Mucosa of rectum (tissue), 2 donors: ENCODE measurements at regions not wholly inside any gene's neighbourhood (a gene's known extent, or its start where the extent isn't known, plus 50 kb on each side); places are given as distances from the start of the nearest gene placed in this dataset.

ENCODE experiments used
- H3K27ac ChIP-seq, 2 donors: one replicate each; pipeline ENCODE4 v1.7.0; 2013; ENCODE audit warnings: inconsistent platforms in 2 of 2, low read depth in 2 of 2, low read length in 2 of 2
- H3K27me3 ChIP-seq, 2 donors: one replicate each; pipeline ENCODE4 v1.7.0; 2013; ENCODE audit warnings: low read length in 2 of 2; ENCODE audit not compliant: control insufficient read depth in 2 of 2, insufficient read depth in 2 of 2
- H3K36me3 ChIP-seq, 2 donors: one replicate each; pipeline ENCODE4 v1.7.0; 2013; ENCODE audit warnings: low read length in 2 of 2; ENCODE audit not compliant: control insufficient read depth in 2 of 2, insufficient read depth in 2 of 2
- H3K4me1 ChIP-seq, 2 donors: one replicate each; pipeline ENCODE4 v1.7.0; 2013; ENCODE audit warnings: low read length in 2 of 2, mild to moderate bottlenecking in 1 of 2; ENCODE audit not compliant: control insufficient read depth in 2 of 2, insufficient read depth in 2 of 2
- H3K4me3 ChIP-seq, 2 donors: one replicate each; pipeline ENCODE4 v1.7.0; 2013; ENCODE audit warnings: low read length in 2 of 2
- H3K9ac ChIP-seq, 2 donors: one replicate each; pipeline ENCODE4 v1.7.0; 2013; ENCODE audit warnings: low read length in 2 of 2, low read depth in 1 of 2, mild to moderate bottlenecking in 1 of 2
- H3K9me3 ChIP-seq, 2 donors: one replicate each; pipeline ENCODE4 v1.7.0; 2013; ENCODE audit warnings: low read length in 2 of 2; ENCODE audit not compliant: control insufficient read depth in 2 of 2
- donor health status: healthy.
- donor health status: Normal muscosa, but diverticular disease.

- Histone ChIP-seq H3K36me3 (no peaks in the 10 kb centered on the region), H3K4me3 (no peak overlapping the region), H3K27me3 (no peaks in the 10 kb centered on the region), H3K9ac (no peak overlapping the region), H3K9me3 (no peaks in the 10 kb centered on the region), H3K4me1 (no peaks in the 10 kb centered on the region), H3K27ac (no peak overlapping the region)
Measured at GRCh38 chr6:141704151-141704550, 428.6 kb upstream of the GJE1 start.

- Histone ChIP-seq H3K27ac (no peak overlapping the region), H3K4me3 (no peak overlapping the region), H3K9me3 (no peaks in the 10 kb centered on the region), H3K27me3 (no peaks in the 10 kb centered on the region), H3K4me1 (no peaks in the 10 kb centered on the region), H3K36me3 (no peaks in the 10 kb centered on the region), H3K9ac (no peak overlapping the region)
Measured at GRCh38 chr6:141701732-141702131, 431.0 kb upstream of the GJE1 start.

GRCh38 chr6:141700819-141701218, 431.9 kb upstream of the GJE1 start:
- Histone ChIP-seq H3K27me3 (no peaks in the 10 kb centered on the region), H3K27ac (no peak overlapping the region), H3K4me1 (no peaks in the 10 kb centered on the region), H3K4me3 (no peak overlapping the region), H3K9me3 (peaks cover 0 to 1% of the 10 kb centered on the region in 2 donors), H3K9ac (no peak overlapping the region), H3K36me3 (no peaks in the 10 kb centered on the region)

GRCh38 chr6:141688916-141689315, 443.8 kb upstream of the GJE1 start:
- no peak overlapping the region for H3K9ac ChIP-seq
- no peak overlapping the region for H3K4me3 ChIP-seq

GRCh38 chr6:141685416-141685815, 447.3 kb upstream of the GJE1 start:
- Histone ChIP-seq H3K36me3 (no peaks in the 10 kb centered on the region), H3K27ac (no peak overlapping the region), H3K4me3 (no peak overlapping the region), H3K9ac (no peak overlapping the region), H3K27me3 (no peaks in the 10 kb centered on the region), H3K4me1 (no peaks in the 10 kb centered on the region), H3K9me3 (no peaks in the 10 kb centered on the region)

More at GRCh38 chr6:141688916-141689315, 443.8 kb upstream of the GJE1 start:
- Histone ChIP-seq H3K9me3 (no peaks in the 10 kb centered on the region), H3K27ac (no peak overlapping the region), H3K27me3 (no peaks in the 10 kb centered on the region), H3K4me1 (no peaks in the 10 kb centered on the region), H3K36me3 (no peaks in the 10 kb centered on the region)

GRCh38 chr6:141682391-141682790, 450.3 kb upstream of the GJE1 start:
- Histone ChIP-seq H3K9ac (no peak overlapping the region), H3K27ac (no peak overlapping the region), H3K9me3 (no peaks in the 10 kb centered on the region), H3K27me3 (no peaks in the 10 kb centered on the region), H3K36me3 (no peaks in the 10 kb centered on the region), H3K4me3 (no peak overlapping the region), H3K4me1 (no peaks in the 10 kb centered on the region)

- no peak overlapping the region for H3K4me3 ChIP-seq
- H3K36me3 ChIP-seq, result no peaks in the 10 kb centered on the region
- H3K4me1 ChIP-seq, result no peaks in the 10 kb centered on the region
- H3K9ac ChIP-seq, result no peak overlapping the region
- no peaks in the 10 kb centered on the region for H3K27me3 ChIP-seq
- no peak overlapping the region for H3K27ac ChIP-seq
- no peaks in the 10 kb centered on the region for H3K9me3 ChIP-seq
Measured at GRCh38 chr6:141677598-141678211, 455.0 kb upstream of the GJE1 start.

GRCh38 chr6:141675957-141676356, 456.8 kb upstream of the GJE1 start:
- Histone ChIP-seq H3K27me3 (no peaks in the 10 kb centered on the region), H3K9ac (no peak overlapping the region), H3K36me3 (no peaks in the 10 kb centered on the region), H3K4me3 (no peak overlapping the region), H3K4me1 (no peaks in the 10 kb centered on the region), H3K9me3 (no peaks in the 10 kb centered on the region), H3K27ac (no peak overlapping the region)

GRCh38 chr6:141669141-141669540, 463.6 kb upstream of the GJE1 start:
- Histone ChIP-seq H3K27me3 (no peaks in the 10 kb centered on the region), H3K36me3 (no peaks in the 10 kb centered on the region), H3K9ac (no peak overlapping the region), H3K9me3 (no peaks in the 10 kb centered on the region), H3K4me3 (no peak overlapping the region), H3K27ac (no peak overlapping the region), H3K4me1 (no peaks in the 10 kb centered on the region)

- no peak overlapping the region for H3K27ac ChIP-seq
- H3K27me3 ChIP-seq, result no peaks in the 10 kb centered on the region
- H3K9me3 ChIP-seq, result no peaks in the 10 kb centered on the region
- H3K9ac ChIP-seq, result no peak overlapping the region
- H3K4me1 ChIP-seq, result no peaks in the 10 kb centered on the region
- H3K4me3 ChIP-seq, result no peak overlapping the region
- H3K36me3 ChIP-seq, result no peaks in the 10 kb centered on the region
Measured at GRCh38 chr6:141667580-141668309, 465.0 kb upstream of the GJE1 start.
